Kidney epithelial cell (primary cell): ENCODE measurements at regions not wholly inside any gene's neighbourhood (a gene's known extent, or its start where the extent isn't known, plus 50 kb on each side); places are given as distances from the start of the nearest gene placed in this dataset.

Source experiments
- DNase-seq: peaks from one replicate; pipeline ENCODE4 v3.0.0-alpha.2; 2010; ENCODE audit warnings: low read depth
- H3K27me3 ChIP-seq: 2 replicates; pipeline ENCODE4 v1.6.0; 2011; ENCODE audit warnings: low read length; ENCODE audit not compliant: control insufficient read depth, insufficient read depth
- H3K36me3 ChIP-seq: 2 replicates; pipeline ENCODE4 v1.5.1; 2011; ENCODE audit warnings: low read length; ENCODE audit not compliant: control insufficient read depth, insufficient read depth
- H3K4me3 ChIP-seq: 2 replicates; pipeline ENCODE4 v1.5.1; 2011; ENCODE audit warnings: low read depth, mild to moderate bottlenecking, control low read depth, low read length
- CTCF ChIP-seq: IDR thresholded peaks from 2 replicates; pipeline ENCODE4 v1.5.1; 2011; ENCODE audit warnings: mild to moderate bottlenecking, moderate library complexity, low read length, control low read depth, inconsistent platforms; ENCODE audit not compliant: insufficient read depth, poor library complexity, severe bottlenecking

- no peak for TF ChIP-seq CTCF
- DNase-seq, result no peak
- Histone ChIP-seq H3K27me3 (no peaks in the 10 kb centered on the region), H3K36me3 (no peaks in the 10 kb centered on the region), H3K4me3 (no peak overlapping the region)
These were observed 341.2 kb downstream of the CRPPA start for GRCh38 chr7:16080131-16080530.

- Histone ChIP-seq H3K27me3 (no peaks in the 10 kb centered on the region), H3K36me3 (no peaks in the 10 kb centered on the region), H3K4me3 (no peak overlapping the region)
- no peak for DNase-seq
- no peak for TF ChIP-seq CTCF
These were observed 341.6 kb downstream of the CRPPA start for GRCh38 chr7:16079723-16080122.

- H3K36me3 ChIP-seq, result no peaks in the 10 kb centered on the region
- DNase-seq, result peak; percentile 45
- TF ChIP-seq CTCF, result peak; percentile 69
- no peaks in the 10 kb centered on the region for H3K27me3 ChIP-seq
- no peak overlapping the region for H3K4me3 ChIP-seq
These were observed 343.0 kb downstream of the CRPPA start for GRCh38 chr7:16078076-16078952.

GRCh38 chr7:16071246-16071857 lies 350.0 kb downstream of the CRPPA start:
- Histone ChIP-seq H3K4me3 (no peak overlapping the region), H3K36me3 (no peaks in the 10 kb centered on the region), H3K27me3 (no peaks in the 10 kb centered on the region)
- TF ChIP-seq CTCF, result peak; percentile 55
- DNase-seq, result no peak

- Histone ChIP-seq H3K27me3 (no peaks in the 10 kb centered on the region), H3K4me3 (no peak overlapping the region), H3K36me3 (no peaks in the 10 kb centered on the region)
- no peak for DNase-seq
- TF ChIP-seq CTCF, result no peak
These were observed 350.5 kb downstream of the CRPPA start for GRCh38 chr7:16070806-16071205.
